H1 (cell line): ENCODE measurements at regions not wholly inside any gene's neighbourhood (a gene's known extent, or its start where the extent isn't known, plus 50 kb on each side); places are given as distances from the start of the nearest gene placed in this dataset.

ENCODE experiments used
- CTCF ChIP-seq, 3 experiments: IDR thresholded peaks; 1 replicate in 2 of 3; 2 replicates in 1 of 3; pipeline versions ENCODE4 v1.5.1 to v1.6.1; 2011; ENCODE audit warnings: low read length in 3 of 3, mild to moderate bottlenecking in 3 of 3, inconsistent platforms in 2 of 3, low read depth in 1 of 3, moderate library complexity in 1 of 3; ENCODE audit not compliant: insufficient read depth in 1 of 3; ENCODE audit errors: control extremely low read depth in 1 of 3
- EZH2 ChIP-seq: fragments of 200-600 bp; sonication (generic); IDR thresholded peaks from 2 replicates; pipeline ENCODE4 v1.7.1; 2012; ENCODE audit warnings: low read depth, mild to moderate bottlenecking, moderate library complexity, low read length, inconsistent platforms; ENCODE audit not compliant: severe bottlenecking
- JUN ChIP-seq: IDR thresholded peaks from 2 replicates; pipeline ENCODE4 v1.6.1; 2011; ENCODE audit warnings: low read depth, mild to moderate bottlenecking, improper control_type of control experiment, low read length
- POLR2A ChIP-seq, 2 experiments: IDR thresholded peaks; 1 replicate in 1 of 2; 2 replicates in 1 of 2; pipeline ENCODE4 v1.6.1; 2011; ENCODE audit warnings: low read depth in 2 of 2, low read length in 2 of 2, mild to moderate bottlenecking in 2 of 2; ENCODE audit errors: control extremely low read depth in 1 of 2
- SRF ChIP-seq: IDR thresholded peaks from 2 replicates; pipeline ENCODE4 v1.6.1; 2011; ENCODE audit warnings: mild to moderate bottlenecking, low read depth, low read length, moderate library complexity

- no peak for TF ChIP-seq JUN
- no peak for TF ChIP-seq POLR2A (IDR thresholded peaks at IDR 0.05; ENCODE audit: control extremely low read depth in 1 of 2, low read depth in 2 of 2, low read length in 2 of 2)
- no peak for TF ChIP-seq CTCF (IDR thresholded peaks at IDR 0.05; ENCODE audit: control extremely low read depth in 1 of 3, insufficient read depth in 1 of 3, low read depth in 1 of 3, low read length in 3 of 3)
- no peak for TF ChIP-seq SRF
- TF ChIP-seq EZH2: no peak
Observed at GRCh38 chr4:55269995-55270394, 76.0 kb upstream of the SRD5A3 start.
